Activated CD4-positive, alpha-beta T cell treated with anti-CD3 and anti-CD28 coated beads for 4 hours (primary cell): ENCODE measurements at regions not wholly inside any gene's neighbourhood (a gene's known extent, or its start where the extent isn't known, plus 50 kb on each side); places are given as distances from the start of the nearest gene placed in this dataset.
A peak's percentile ranks its signal among the peaks of the same experiment; 100 is the strongest.

ENCODE experiments used
- DNase-seq, 2 donors: peaks; one replicate each; pipeline ENCODE4 v3.0.0-alpha.2; 2020

DNA sequence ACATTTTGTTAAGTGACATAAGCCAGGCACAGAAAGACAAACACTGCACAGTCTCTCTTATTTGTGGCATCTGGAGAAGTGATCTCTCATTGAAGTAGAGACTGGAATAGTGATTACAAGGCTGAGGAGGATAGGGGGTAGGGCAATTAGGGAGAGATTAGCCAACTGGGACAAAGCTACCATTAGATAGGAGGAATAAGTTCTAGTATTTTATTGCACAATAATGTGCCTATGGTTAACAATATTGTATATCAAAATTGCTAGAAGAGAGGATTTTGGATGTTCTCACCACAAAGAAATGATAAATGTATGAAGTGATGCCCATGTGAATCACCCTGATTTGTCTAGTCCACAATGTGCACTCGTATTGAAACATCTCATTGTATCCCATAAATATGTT is 281.8 kb downstream of the MTRR start:
- DNase-seq: no peak

DNA sequence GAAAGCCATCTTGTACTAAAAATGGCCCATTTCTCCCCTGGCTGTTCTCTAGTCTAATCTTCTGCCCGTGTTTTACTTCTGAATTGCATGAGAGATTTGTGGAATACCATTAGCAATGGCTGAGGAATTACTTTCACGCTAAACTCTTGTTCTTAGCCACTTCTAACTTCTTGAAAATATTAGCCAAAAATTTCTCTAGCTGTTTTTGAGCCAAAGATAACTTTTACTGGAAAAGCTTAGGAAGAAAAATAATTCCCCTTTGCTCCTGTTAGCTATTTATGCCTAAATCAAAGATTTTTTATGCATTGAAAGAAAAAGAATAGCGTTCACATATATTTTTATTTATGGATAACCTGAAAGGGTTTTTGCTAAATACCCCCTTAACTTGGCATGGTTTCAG is 287.8 kb downstream of the MTRR start:
- DNase-seq: no peak

DNA sequence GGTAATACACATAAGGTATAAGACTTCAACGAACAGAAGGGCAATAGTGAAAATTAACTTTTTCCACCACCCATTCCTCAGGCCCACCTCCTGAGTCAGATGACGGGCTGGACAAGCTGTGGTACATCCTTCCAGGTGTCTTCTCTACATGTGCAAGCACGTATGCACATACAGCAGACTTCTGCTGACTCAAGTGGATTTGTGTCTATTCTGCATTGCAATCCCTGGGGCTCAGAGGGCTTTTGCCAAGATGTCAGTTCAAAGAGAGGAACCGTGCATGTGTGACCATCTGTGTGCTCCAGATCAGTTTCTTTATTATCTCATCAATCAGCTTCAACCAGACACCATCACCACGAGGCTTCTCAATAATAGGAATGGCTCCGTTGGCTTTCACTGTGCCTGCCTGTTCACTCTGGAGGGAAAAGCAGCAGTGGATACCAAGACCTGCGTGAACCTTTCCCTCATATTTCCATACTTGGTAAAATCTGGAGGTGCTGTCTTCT is 288.4 kb downstream of the MTRR start:
- no peak for DNase-seq

DNA sequence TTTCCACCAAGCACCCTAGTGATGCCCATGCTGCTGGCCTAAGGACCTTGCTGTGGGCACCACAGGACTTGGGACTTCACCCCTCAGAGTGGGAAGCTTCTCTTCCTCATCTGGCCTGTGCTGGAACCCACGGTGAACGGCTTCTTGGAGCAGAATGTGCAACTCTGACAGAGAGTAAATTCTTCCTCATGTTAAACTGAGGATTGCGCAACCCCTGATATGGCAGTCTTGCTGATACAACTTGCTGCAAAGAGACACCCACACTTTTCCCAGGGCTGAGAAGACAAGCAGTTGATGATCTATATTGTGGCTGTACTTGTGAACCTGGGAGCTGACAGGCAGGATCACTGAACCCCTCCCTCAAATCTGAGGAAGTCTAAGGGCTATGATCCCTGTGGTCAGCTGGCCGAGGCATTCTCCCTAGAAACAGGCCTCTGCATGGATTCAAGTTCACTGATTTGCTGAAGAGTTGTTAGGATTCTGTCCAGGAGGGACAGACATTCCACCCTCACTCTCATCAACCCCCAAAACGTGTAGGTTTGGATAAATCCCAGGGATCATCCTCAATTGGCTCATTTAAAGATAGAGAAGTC is 307.2 kb downstream of the MTRR start:
- no peak for DNase-seq

DNA sequence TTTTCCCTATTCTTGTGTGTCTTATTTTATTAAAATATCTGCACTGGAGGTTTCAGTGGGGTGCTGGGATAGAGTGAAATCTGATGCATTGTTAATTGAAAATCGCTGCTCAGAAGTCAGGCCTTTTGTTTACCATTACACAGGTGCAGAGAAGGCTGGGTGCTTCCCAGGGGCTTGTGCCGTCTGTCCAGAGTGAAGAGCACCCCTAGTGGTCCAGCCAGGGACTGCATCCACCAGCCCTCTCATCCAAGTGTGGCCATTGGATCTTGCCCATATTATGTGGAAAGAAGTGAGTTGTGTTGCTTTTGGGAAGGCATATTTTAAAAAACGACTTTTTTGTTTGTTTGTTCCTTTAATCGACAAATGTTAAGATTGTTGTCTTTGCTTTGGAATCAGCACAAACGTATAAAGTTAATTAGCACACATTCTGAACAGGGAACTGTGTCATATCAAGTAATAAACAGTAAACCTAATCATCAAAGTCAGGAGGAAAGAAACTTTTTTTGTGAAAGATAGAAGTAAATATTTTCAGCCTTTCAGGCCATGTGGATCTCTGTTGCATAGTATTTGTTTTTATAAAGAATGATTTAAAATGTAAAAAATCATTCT is 315.6 kb downstream of the MTRR start:
- peak in 1 of 2 donors; percentile 1 for DNase-seq

DNA sequence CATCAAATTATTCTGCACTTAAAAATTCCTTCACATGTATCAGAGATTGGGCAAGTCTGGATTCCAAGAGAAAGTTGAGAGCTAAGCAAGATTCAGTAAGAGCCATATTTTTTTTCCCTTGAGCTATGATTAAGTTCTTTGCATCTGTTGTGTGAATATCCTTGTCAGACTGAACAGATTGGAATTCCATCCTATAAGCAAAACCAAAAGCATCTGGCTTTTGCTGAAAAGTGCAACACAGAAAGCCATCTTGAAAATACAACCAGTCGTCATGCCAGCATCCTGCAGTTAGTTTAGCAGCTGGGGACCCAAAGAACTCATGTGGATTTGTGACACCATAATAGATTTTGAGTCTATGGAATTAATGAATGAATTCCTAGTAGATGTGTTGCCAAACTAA is 316.9 kb downstream of the MTRR start:
- no peak for DNase-seq

DNA sequence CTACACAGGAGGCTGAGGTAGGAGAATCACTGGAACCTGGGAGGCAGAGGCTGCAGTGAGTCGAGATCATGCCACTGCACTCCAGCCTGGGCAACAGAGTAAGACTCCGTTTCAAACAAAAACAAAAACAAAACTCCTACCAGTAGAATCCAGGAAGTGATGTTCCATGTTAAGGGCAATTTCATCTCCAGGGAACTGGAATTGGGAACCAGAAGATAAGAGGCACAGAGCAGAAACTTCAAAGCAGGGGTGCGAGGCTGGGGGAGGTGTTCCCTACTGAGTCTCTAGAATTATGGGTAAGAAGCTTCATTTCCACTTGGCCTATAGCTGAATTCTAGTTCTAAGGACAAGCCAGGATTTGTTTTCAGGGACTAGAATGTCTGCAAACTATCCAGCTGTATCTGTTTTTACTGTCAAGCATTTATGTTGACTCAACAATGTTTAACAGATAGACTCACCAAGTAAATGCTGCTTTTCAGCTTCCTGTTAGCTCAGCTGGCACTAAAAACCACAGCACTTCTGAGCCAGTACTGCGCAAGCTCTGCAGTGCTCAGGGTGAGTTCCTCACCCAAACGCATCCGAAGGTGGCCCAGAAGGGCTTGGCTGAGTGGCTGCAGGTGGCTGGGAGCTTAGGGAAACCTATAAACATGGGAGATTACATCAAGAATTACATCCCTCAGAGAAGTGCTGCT is 320.1 kb downstream of the MTRR start:
- DNase-seq: no peak

DNA sequence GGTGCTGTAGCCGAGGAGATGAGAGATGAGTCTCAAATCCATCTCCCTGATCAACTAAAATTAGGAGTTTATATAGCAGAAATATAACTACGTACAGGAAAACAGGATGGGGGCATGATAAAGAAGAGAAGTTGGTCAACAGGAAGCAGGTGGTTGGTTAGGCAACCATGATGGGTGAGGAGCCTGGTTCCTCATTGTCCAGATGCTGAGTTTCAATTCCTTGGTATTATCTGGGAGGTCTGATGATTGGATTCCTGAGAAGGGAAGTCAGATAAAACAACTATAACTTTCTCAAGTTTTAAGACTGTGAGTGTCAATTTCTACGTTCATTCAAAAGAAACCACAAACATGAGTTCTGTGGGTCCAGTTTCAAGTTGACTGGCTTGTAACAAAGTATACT is 323.9 kb downstream of the MTRR start:
- DNase-seq: no peak

DNA sequence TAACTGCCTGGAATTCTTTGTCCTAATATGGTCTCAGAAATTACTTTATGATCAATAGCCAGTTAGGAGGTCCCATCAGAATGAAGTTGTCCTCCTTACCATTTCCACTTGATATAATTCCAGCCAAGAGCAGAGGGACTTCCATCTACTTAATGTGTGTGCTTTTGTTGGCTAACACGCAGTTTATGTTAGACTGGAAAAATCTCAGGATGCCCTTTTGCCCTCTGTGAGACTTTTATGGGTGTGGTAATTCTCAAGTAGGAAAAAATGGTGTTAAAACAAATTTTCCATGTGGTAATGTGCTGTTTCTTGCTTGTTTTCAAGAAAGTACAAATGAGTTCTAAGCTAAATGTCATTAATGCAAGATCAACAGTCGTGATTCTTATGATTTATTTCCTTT is 327.1 kb downstream of the MTRR start:
- DNase-seq: no peak

DNA sequence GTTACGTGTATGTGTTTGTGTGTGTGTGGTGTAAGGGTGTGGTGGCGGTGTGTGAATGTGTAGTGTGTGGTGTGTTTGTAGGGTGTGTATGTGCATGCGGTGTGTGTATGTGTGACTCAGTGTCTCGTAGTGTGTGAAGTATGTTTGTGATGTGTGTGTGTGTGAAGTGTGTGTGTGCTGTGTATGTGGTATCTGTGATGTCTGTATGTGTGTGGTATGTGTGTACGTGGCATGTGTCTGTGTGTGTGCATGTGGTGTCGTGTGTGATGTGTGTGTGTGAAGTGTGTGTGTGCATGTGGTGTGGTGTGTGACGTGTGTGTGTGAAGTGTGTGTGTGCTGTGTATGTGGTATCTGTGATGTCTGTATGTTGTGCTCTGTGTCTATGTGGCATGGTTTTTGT is 339.4 kb downstream of the MTRR start:
- no peak for DNase-seq

DNA sequence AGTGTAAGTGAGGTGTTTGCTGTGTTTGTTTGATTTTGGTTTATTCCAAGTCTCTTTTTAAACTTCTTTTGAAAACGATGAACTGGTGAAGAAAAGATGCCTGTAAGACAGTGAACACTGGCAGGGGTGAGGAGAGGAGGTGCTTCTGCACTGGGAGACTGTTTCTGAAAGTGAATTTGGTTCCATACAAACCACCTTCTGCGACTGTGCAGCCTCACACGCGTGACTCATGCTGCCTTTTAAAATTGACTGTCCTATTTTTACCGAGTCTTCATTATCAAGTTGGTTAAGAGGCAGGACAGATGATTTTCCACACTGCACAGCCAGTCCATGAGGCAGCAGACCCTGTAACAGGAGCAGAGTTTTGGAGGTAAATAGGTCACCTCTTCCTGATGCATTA is 340.6 kb downstream of the MTRR start:
- no peak for DNase-seq

DNA sequence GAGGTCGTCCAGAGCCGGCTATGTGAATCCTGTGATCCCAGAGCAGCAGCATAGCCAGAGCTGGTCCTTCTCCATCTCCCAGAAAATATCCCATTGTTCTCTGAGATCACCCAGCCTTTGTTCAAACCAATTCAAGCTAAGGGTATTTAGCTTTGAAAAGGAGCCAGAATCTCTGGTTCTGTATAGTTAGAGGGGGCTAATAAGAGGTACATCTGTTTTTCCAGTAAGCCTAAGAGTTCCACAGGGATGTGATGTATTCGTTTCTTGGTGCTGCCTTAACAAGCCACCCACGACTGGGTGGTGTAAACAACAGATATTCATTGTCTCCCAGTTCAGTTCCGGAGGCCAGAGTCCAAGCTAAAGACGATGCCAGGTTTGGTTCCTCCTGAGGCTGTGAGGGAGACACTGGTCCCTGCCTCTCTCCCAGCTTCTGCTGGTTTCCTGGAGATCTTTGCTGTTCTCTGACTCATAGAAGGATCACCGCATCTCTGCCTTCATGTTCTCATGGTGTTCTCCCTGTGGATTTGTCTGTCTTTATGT is 344.8 kb downstream of the MTRR start:
- DNase-seq: no peak

DNA sequence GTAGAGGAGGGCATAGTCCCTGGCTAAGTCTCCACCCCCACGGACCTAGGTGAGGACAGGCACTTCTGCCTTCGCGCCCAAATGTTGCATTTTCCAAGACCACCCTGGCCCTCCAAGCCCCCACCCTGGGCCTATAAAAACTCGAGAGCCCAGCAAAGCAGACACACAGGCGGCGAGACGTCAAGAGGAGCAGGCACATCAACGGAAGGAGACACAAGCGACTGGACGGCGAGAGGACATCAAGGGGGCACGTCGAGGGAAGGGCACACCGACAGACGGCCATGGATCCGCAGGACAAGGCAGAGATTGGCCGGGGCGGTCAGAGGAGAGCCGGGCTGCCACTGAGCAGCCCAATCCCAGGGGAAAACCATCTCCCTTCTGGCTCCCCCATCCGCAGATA is 348.0 kb downstream of the MTRR start:
- DNase-seq: no peak

DNA sequence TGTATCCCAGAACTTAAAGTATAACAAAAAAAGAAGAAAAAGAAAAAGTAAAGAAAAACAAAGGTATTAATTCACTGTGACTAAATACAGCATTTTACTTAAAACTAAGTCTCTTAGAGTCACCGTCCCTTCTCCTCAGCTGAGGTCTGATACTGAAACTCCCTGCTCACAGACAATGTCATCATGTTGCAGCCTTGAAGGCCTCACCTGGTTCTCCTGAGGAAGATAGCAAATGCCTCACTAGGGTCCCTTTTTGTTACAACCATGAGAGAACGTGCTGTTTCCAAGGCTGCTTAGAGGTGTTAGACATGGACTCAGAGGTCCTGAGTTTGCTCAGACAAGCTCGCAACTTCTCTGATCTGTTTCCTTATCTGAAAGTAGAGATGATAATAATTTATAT is 357.2 kb downstream of the MTRR start:
- DNase-seq: no peak

DNA sequence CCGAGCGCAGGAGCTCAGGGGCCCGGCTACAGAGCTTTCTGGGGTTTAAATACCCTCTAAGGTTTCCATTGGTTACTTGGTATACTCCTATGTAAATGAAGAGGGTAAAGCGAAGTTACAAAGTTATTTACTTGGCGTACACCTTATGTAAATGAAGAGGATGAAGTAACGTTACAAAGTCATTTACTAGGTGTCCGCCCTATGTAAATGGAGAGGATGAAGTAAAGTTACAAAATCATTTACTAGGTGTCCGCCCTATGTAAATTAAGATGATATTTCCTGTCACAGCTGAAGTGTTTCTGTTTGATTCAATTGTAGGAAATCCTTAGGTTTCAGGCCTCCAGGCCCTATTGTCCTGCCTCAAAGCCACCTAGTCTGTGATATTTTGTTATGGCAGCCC is 358.2 kb downstream of the MTRR start:
- DNase-seq: no peak

DNA sequence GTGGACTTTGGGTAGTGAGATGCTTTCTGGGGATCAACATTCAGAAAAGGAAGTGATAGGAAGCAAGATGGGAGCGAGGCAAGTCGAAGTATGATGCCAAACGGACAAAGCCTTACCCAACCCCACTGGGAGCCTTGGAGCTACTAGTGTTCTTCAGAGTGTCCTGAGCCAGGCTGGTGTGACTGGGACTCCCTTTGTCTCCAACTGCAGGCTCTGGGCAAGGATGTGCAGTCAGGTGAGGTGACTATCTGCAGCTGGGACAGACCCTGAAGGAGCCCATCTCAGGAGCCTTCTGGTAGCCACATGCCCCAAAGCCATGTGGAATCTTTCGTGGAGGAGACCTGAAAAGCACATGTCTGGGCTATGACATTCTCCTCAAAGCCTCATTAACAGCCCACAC is 360.6 kb downstream of the MTRR start:
- no peak for DNase-seq

DNA sequence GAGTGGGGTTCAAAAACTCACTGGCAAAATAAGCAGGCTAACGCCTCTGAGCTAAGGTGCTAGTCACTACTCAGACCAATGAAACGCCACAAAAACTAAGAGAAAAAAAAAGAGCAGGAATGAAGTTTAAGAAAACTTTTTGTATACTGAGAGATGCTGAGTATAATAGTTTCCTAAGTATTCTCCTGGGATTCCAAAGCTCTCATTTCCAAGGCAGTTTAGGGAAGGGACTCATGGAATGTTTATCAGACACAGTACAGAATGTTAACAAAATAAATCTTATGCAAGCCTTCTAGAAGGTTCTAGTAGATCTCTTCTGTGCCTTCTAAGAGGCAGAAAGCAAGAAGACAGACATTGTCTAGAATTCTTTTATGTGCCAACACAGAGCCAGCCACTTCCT is 361.9 kb downstream of the MTRR start:
- no peak for DNase-seq

DNA sequence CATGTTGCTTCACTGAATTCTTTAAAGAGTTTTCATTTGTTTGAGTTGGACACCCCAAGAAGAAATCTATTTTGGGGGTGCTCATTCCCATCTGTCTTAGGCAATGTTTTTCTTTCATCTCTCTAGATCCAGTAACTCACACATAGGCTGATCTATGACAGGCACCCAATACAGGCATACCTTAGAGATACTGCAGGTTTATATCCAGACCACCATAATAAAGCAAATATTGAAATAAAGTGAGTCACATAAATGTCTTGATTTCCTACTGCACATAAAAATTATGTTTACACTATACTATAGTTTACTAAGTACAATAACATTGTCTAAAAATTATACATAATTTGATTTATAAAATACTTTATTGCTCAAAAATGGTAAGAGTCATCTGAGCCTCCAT is 364.5 kb downstream of the MTRR start:
- DNase-seq: no peak

DNA sequence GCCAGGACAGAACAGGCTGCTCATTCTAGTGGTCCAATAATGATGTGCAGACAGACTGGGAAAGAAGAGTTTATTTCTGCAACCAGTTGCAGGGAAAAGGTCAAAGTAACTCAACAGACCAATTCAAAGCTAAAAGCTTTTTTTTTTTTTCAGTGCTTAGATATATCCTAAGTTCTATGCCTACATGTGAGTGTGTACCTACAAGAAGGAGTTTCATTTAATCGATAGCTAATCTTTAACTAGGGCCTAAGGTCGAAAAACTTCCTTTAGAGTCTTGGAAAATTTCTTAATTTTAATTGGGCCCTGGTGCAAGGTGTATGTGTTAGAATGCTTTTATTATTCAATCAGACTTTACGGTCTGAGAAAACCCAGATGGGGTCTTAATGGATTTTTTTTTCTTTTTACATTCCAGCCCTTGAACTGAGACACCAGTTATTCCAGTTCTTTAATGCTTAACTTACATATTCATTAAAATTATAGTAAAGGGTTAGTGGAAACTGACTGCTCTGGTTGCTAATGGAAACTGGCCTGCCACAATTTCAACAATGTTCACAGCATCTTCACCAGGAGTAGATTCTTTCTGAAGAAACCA is 365.3 kb downstream of the MTRR start:
- DNase-seq: no peak

DNA sequence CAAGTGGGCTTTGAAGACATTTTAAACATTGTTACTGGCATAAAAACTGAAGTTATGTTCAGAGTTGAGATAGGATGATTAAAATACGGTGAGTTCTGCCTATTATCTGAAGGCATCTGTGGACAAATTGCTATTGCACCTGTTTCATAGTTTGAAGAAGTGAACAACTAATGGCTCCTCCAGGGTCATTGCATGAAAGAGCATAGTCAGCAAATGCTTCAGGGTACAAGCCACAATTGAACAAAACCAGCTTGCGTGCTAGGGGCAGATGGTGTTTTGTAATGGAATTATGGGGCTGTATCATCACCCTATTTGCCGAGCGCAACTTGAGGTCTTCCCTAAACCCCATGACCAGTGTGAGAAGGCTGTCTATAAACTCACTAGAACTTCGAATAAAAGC is 369.1 kb downstream of the MTRR start:
- no peak for DNase-seq

DNA sequence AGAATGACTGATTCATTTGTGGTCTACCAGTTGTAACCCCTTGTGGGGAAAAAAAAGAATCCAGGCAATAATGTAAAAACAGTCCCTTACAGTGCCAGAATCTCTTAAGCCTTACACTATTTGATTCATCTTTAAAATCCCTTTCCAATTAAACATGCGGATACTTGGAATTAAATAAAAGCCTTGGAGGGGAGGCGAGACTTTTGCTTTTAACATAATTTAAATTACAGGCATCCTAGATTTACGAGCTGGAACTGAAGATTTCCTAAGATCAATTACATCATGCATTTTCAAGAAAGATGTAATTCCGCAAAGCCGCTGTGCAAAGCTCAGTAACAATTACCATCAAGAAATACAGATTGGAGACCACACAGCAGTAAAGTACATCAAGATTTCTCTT is 370.2 kb downstream of the MTRR start:
- no peak for DNase-seq

DNA sequence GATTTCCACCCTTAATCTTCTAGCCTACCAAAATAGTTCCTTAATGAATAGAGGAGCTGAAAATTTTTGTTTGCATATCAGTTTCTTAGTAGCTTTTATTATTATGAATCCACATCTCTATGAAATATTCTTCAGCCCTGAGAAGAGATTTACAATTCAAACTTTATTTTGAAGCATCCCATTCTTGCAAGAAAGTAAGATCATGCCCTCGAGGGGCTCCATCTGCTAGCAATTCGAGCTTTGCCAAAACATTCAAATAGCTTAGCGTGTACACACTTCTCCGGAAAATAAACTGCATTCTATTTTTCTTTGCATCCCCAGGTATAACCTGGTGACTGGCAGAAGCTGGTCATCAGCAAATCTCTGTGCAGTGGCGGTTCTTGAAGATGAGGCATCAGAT is 370.7 kb downstream of the MTRR start:
- DNase-seq: no peak

DNA sequence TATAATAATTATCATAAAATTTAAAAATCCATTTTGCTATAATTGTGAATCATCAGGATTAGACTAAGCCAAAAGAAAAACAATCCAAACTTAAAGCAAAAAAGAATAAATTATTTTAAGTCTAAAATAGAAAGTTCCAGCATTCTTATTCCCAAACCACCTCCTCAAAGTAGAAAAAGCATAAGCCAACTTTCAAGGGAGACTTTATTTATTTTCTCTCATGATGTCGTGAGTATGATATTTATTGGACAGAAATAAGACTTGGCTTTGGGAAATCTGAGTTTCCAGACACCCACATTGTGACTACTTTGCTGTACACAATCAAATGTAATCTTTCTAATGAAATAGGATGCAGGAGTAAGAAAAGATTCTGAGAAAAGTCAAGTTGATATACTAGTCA is 372.1 kb downstream of the MTRR start:
- no peak for DNase-seq

DNA sequence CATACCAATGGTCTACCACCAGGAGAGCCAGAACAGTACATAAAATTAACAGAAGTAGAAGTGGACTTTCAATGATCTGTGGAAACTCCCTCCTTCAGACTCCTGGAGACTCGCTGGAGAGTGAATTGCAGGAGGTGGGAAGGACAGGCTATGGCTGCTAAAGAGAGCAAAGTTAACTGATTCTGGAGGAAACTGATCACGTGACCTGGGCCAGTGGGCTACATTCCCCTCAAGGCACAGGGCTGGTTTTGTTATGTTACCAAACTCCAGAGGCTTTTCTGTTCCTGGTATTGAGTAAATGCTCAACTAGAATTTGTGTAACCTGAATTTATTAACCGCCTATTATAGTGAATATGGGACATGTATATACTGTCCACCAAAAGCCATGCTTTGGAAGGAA is 372.6 kb downstream of the MTRR start:
- DNase-seq: no peak
